ENCODE measurements at regions not wholly inside any gene's neighbourhood (a gene's known extent, or its start where the extent isn't known, plus 50 kb on each side); places are given as distances from the start of the nearest gene placed in this dataset.

- H3K4me3 ChIP-seq (ENCODE audit: low read length), result no peak overlapping the region
- no peak for DNase-seq (ENCODE audit: low read depth)
- TF ChIP-seq, protein P1, sequence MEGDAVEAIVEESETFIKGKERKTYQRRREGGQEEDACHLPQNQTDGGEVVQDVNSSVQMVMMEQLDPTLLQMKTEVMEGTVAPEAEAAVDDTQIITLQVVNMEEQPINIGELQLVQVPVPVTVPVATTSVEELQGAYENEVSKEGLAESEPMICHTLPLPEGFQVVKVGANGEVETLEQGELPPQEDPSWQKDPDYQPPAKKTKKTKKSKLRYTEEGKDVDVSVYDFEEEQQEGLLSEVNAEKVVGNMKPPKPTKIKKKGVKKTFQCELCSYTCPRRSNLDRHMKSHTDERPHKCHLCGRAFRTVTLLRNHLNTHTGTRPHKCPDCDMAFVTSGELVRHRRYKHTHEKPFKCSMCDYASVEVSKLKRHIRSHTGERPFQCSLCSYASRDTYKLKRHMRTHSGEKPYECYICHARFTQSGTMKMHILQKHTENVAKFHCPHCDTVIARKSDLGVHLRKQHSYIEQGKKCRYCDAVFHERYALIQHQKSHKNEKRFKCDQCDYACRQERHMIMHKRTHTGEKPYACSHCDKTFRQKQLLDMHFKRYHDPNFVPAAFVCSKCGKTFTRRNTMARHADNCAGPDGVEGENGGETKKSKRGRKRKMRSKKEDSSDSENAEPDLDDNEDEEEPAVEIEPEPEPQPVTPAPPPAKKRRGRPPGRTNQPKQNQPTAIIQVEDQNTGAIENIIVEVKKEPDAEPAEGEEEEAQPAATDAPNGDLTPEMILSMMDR (IDR thresholded peaks at IDR 0.05; ENCODE audit: insufficient read depth, low read depth, low read length, missing control alignments), result no peak
Observed at GRCh38 chr22:34781681-34782080, 284.3 kb upstream of the ISX start.

- H3K4me3 ChIP-seq (ENCODE audit: low read length), result no peak overlapping the region
- no peak for DNase-seq (ENCODE audit: low read depth)
- TF ChIP-seq, protein P1 (IDR thresholded peaks at IDR 0.05; ENCODE audit: insufficient read depth, low read depth, low read length, missing control alignments), result no peak
Observed at GRCh38 chr22:34783436-34783835, 282.5 kb upstream of the ISX start.

DNA sequence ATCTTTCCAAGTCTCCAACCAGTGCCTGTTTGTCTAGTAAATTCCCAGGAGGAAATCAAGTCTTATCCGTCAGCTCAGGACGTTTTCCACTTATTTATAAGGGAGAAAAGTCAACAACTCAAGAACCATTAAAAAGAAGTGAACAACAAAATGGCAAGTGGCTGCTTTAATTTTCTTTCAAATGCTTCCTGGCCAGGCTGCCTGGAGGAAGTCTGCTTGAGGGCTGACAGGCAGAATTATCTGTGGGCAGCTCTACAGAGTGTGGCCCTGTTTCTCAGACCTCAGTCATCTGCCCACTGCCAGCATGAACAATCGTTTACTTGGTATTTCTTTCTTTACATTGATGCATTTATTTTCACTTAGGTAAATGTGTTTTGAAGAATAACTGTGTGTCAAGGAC is 281.9 kb upstream of the ISX start:
- no peak overlapping the region for H3K4me3 ChIP-seq (ENCODE audit: low read length)
- TF ChIP-seq, protein P1 (IDR thresholded peaks at IDR 0.05; ENCODE audit: insufficient read depth, low read depth, low read length, missing control alignments), result no peak
- DNase-seq (ENCODE audit: low read depth), result no peak

GRCh38 chr22:34797826-34798225 is 268.1 kb upstream of the ISX start:
- no peak for DNase-seq (ENCODE audit: low read depth)
- TF ChIP-seq, protein P1 (IDR thresholded peaks at IDR 0.05; ENCODE audit: insufficient read depth, low read depth, low read length, missing control alignments), result no peak
- H3K4me3 ChIP-seq (ENCODE audit: low read length), result no peak overlapping the region

GRCh38 chr22:34798605-34799004 is 267.4 kb upstream of the ISX start:
- DNase-seq (ENCODE audit: low read depth), result no peak
- H3K4me3 ChIP-seq (ENCODE audit: low read length), result no peak overlapping the region
- TF ChIP-seq, protein P1 (IDR thresholded peaks at IDR 0.05; ENCODE audit: insufficient read depth, low read depth, low read length, missing control alignments), result no peak

DNA sequence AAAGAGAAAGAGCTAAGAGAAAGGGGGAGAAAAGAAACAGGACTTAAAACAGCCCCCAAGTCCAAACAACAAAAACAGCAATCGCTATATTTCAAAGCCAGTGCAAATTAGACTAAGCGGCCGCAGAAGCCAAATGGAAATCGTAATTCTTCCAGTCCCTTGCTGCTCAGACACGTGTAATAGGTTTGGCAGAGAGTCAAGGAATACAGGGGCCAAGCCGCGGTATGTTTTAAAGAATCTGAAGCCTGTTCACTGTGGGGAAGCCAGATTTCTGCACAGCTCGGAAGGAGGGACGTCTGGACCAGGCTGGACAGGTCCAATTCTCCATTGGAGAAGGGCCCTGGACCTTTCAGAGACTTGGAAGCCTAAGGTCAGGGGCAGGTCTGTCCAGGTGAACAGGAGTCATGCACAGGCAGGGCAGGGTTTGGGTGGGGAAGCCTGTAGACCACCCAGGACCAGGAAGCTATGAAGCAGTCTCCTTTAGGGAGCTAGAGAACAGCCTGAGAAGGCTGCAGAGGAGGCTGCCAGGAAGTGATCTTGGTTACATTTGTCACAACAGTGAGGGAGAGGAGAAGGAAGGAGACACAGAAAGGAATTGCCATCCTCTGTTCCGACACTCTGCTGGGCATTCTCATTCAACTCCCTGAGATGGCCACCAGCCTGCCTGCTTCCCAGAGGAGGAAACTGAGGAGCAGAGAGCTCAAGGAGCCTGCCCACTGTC is 265.5 kb upstream of the ISX start:
- TF ChIP-seq, protein P1 (IDR thresholded peaks at IDR 0.05; ENCODE audit: insufficient read depth, low read depth, low read length, missing control alignments), result no peak
- no peak for DNase-seq (ENCODE audit: low read depth)
- no peak overlapping the region for H3K4me3 ChIP-seq (ENCODE audit: low read length)

- no peak overlapping the region for H3K4me3 ChIP-seq (ENCODE audit: low read length)
- TF ChIP-seq, protein P1 (IDR thresholded peaks at IDR 0.05; ENCODE audit: insufficient read depth, low read depth, low read length, missing control alignments), result no peak
- no peak for DNase-seq (ENCODE audit: low read depth)
Observed at GRCh38 chr22:34801221-34801620, 264.7 kb upstream of the ISX start.

Measured in epithelial cell of esophagus (primary cell).